Esophagus squamous epithelium (tissue), 4 donors: ENCODE measurements at regions not wholly inside any gene's neighbourhood (a gene's known extent, or its start where the extent isn't known, plus 50 kb on each side); places are given as distances from the start of the nearest gene placed in this dataset.

Experiments used
- CTCF ChIP-seq, 6 experiments: fragments of 450-650 bp in 4 of 6; fragments of 200-600 bp in 2 of 6; sonication (generic) in 2 of 6; IDR thresholded peaks; one replicate each; pipeline ENCODE4 v1.5.1; 2016 to 2019; ENCODE audit warnings: antibody characterized with exemption in 6 of 6, mild to moderate bottlenecking in 4 of 6, moderate library complexity in 4 of 6
- POLR2A ChIP-seq, 4 donors: fragments of 450-650 bp; IDR thresholded peaks; one replicate each; pipeline ENCODE4 v1.6.1; 2017; ENCODE audit warnings: antibody characterized with exemption in 4 of 4, mild to moderate bottlenecking in 4 of 4, moderate library complexity in 3 of 4

GRCh38 chr12:91316907-91317269 is 134.3 kb upstream of the DCN start:
- TF ChIP-seq CTCF (IDR thresholded peaks at IDR 0.05) = no peak
- TF ChIP-seq POLR2A (IDR thresholded peaks at IDR 0.05) = no peak
